Fibroblast of the aortic adventitia (primary cell): ENCODE measurements at regions not wholly inside any gene's neighbourhood (a gene's known extent, or its start where the extent isn't known, plus 50 kb on each side); places are given as distances from the start of the nearest gene placed in this dataset.
"Not testable (repeated sequence)": the region's sequence is repeated elsewhere in the genome, so short reads cannot be mapped to it uniquely, and the experiment has no call there.

Source experiments
- DNase-seq: peaks from one replicate; pipeline ENCODE4 v3.0.0-alpha.2; 2010; ENCODE audit warnings: low read depth
- H3K4me3 ChIP-seq: 2 replicates; pipeline ENCODE4 v1.5.1; 2011; ENCODE audit warnings: low read depth, mild to moderate bottlenecking, control low read depth, low read length, moderate library complexity
- CTCF ChIP-seq: IDR thresholded peaks from 2 replicates; pipeline ENCODE4 v1.5.1; 2011; ENCODE audit warnings: mild to moderate bottlenecking, low read length, control low read depth, inconsistent platforms; ENCODE audit not compliant: insufficient read depth

DNA sequence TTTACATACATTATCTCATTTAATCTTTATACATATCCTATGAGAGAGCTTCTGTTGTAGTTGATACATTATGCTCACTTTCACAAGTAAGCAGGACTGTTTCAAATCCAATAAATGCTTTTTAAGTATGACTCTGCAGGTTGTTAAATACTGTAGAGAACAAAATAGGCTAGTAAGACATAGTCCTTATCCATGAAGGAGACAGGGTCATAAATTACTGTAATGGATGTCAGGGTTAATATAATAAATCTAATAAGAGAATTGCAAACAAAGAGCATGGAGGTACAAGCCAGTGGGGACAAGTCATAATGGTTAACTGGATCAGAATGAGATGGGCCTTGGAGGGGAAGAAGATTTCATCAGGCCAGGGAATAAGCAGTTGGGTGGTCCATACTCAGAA, 303.8 kb upstream of the RGS6 start:
- no peak for DNase-seq
- H3K4me3 ChIP-seq: no peak overlapping the region
- TF ChIP-seq CTCF: no peak

DNA sequence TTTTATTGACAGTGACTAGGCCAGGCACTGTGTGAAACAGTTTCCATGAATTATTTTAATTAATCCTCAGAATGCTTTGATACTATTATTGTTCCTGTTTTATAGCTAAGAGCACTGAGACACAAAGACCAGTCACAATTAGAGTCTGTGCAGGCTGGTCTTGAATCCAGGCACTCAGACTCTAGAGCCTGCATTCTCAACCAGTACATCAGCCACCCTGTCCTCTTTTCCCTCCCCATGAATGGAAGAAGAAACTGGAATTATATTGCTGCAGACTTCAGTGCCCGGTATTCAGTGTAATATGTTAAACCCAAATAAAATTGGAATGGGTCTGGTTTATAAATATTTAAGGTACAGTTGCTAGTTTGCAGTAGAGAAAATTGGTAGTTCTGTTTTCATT, 303.0 kb upstream of the RGS6 start:
- H3K4me3 ChIP-seq: no peak overlapping the region
- no peak for DNase-seq
- no peak for TF ChIP-seq CTCF

DNA sequence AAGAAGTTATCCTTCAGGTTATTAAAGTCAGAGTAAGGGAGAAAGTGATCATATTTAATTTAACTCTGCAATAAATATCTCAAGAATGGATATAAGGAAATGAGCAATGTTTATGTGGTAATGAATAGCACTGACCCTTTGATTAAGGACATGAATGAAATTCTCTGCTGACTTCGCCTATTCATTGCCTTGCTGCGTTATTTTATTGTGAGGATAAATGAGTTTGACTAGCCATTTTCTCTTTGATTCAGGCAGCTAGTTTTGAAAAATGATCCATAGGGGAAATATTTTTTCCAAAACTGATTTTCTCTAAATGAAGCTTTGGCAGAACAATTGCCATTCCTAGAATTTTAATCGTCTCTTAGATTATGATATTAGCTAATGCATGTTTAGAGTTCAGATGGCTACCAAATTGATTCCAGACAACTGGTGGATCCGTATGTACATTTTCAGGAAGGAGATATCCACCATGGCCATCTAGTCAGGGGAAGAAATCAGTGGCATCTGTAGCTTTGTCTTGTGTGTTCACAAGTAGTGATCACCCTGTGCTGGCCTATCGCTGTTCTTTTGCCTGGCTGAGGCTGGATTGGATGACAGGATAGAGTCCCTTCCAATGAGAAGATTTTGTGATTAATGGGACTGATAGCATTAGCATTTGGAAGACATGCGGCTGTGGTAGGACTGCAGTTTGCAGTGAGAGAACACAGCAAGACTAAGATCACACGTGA, 302.3 kb upstream of the RGS6 start:
- no peak for TF ChIP-seq CTCF
- no peak overlapping the region for H3K4me3 ChIP-seq
- DNase-seq: peak; percentile 36

GRCh38 chr14:71631030-71631429, 301.2 kb upstream of the RGS6 start:
- not testable (repeated sequence) for DNase-seq, H3K4me3 ChIP-seq

- no peak for TF ChIP-seq CTCF
- DNase-seq: no peak
- no peak overlapping the region for H3K4me3 ChIP-seq
Observed at GRCh38 chr14:71632440-71632946, 299.7 kb upstream of the RGS6 start.

- TF ChIP-seq CTCF: no peak
- no peak for DNase-seq
Observed at GRCh38 chr14:71636076-71636475, 296.2 kb upstream of the RGS6 start.

GRCh38 chr14:71636820-71637471, 295.3 kb upstream of the RGS6 start:
- DNase-seq: no peak
- no peak for TF ChIP-seq CTCF

More at GRCh38 chr14:71636076-71636475, 296.2 kb upstream of the RGS6 start:
- no peak overlapping the region for H3K4me3 ChIP-seq

More at GRCh38 chr14:71636820-71637471, 295.3 kb upstream of the RGS6 start:
- H3K4me3 ChIP-seq: no peak overlapping the region
